Endothelial cell of umbilical vein (primary cell): ENCODE measurements at regions not wholly inside any gene's neighbourhood (a gene's known extent, or its start where the extent isn't known, plus 50 kb on each side); places are given as distances from the start of the nearest gene placed in this dataset.

Experiments
- CTCF ChIP-seq, 2 donors: IDR thresholded peaks; 1 replicate in 1 of 2; 2 replicates in 1 of 2; pipeline ENCODE4 v1.5.1; 2011; ENCODE audit warnings: low read length in 2 of 2, mild to moderate bottlenecking in 2 of 2, moderate library complexity in 2 of 2, control low read depth in 1 of 2, inconsistent platforms in 1 of 2, low read depth in 1 of 2; ENCODE audit not compliant: insufficient read depth in 1 of 2; ENCODE audit errors: extremely low read depth in 1 of 2
- EZH2 ChIP-seq: IDR thresholded peaks from 2 replicates; pipeline ENCODE4 v1.6.1; 2012; ENCODE audit warnings: borderline replicate concordance, low read depth, mild to moderate bottlenecking, moderate library complexity, low read length, inconsistent platforms; ENCODE audit not compliant: severe bottlenecking
- FOS ChIP-seq: IDR thresholded peaks from 2 replicates; pipeline ENCODE4 v1.6.1; 2011; ENCODE audit warnings: mild to moderate bottlenecking, low read length, moderate library complexity, borderline replicate concordance; ENCODE audit not compliant: insufficient read depth
- JUN ChIP-seq: IDR thresholded peaks from 2 replicates; pipeline ENCODE4 v1.6.1; 2011; ENCODE audit warnings: borderline replicate concordance, low read depth; ENCODE audit not compliant: insufficient read length, insufficient read depth
- MYC ChIP-seq: IDR thresholded peaks from one replicate; pipeline ENCODE4 v1.6.1; 2011; ENCODE audit warnings: mild to moderate bottlenecking, low read depth, low read length
- POLR2A ChIP-seq: IDR thresholded peaks from 2 replicates; pipeline ENCODE4 v1.6.1; 2012; ENCODE audit warnings: low read depth, mild to moderate bottlenecking, control low read depth, low read length
- POLR2AphosphoS5 ChIP-seq: IDR thresholded peaks from 2 replicates; pipeline ENCODE4 v1.6.1; 2012; ENCODE audit warnings: low read depth, mild to moderate bottlenecking, control low read depth, low read length, moderate library complexity; ENCODE audit not compliant: insufficient read depth
- TF ChIP-seq, protein P1 (sequence below): IDR thresholded peaks from 2 replicates; pipeline ENCODE4 v1.6.1; 2011; ENCODE audit not compliant: insufficient read depth, insufficient read length

- TF ChIP-seq CTCF (IDR thresholded peaks at IDR 0.05; ENCODE audit: extremely low read depth in 1 of 2, insufficient read depth in 1 of 2, low read depth in 1 of 2, low read length in 2 of 2) (no peak), FOS (no peak), POLR2AphosphoS5 (no peak), MYC (no peak), EZH2 (no peak), POLR2A (no peak), JUN (no peak)
- TF ChIP-seq, protein P1, sequence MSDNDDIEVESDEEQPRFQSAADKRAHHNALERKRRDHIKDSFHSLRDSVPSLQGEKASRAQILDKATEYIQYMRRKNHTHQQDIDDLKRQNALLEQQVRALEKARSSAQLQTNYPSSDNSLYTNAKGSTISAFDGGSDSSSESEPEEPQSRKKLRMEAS: no peak
These were observed 65.1 kb upstream of the POF1B start for GRCh38 chrX:85444613-85445012.
